ENCODE measurements at regions not wholly inside any gene's neighbourhood (a gene's known extent, or its start where the extent isn't known, plus 50 kb on each side); places are given as distances from the start of the nearest gene placed in this dataset.

GRCh38 chr18:8928044-8928443, 174.5 kb upstream of the NDUFV2 start:
- peaks cover under 1% of the 10 kb centered on the region for H3K9me3 ChIP-seq (ENCODE audit: insufficient read depth, low read depth, low read length)

GRCh38 chr18:8928847-8929780, 173.4 kb upstream of the NDUFV2 start:
- Histone ChIP-seq H2BK5ac (ENCODE audit: low read depth, low read length, poor library complexity) (no peak overlapping the region), H3K23ac (ENCODE audit: low read length) (no peak overlapping the region), H4K91ac (ENCODE audit: low read depth, low read length) (no peak overlapping the region), H2BK120ac (ENCODE audit: insufficient read depth, low read length, poor library complexity) (no peak overlapping the region), H3K4me3 (ENCODE audit: low read depth, low read length) (no peak overlapping the region), H3K9me3 (ENCODE audit: insufficient read depth, low read depth, low read length) (peaks cover 1% of the 10 kb centered on the region), H3K79me1 (ENCODE audit: low read length) (no peaks in the 10 kb centered on the region), H4K12ac (ENCODE audit: low read depth, low read length) (no peak overlapping the region), H2AK5ac (ENCODE audit: low read length) (no peak overlapping the region), H4K8ac (ENCODE audit: low read depth, low read length) (no peak overlapping the region), H3K4ac (ENCODE audit: low read depth, low read length) (no peak overlapping the region), H3K36me3 (ENCODE audit: control insufficient read depth in 1 of 2, insufficient read depth in 2 of 2, low read length in 2 of 2) (no peaks in the 10 kb centered on the region), H3K4me1 (ENCODE audit: control insufficient read depth in 1 of 2, insufficient read depth in 2 of 2, low read length in 2 of 2) (no peaks in the 10 kb centered on the region), H3K4me2 (ENCODE audit: low read length) (no peak overlapping the region), H3K27ac (ENCODE audit: low read depth, low read length) (no peak overlapping the region), H2BK12ac (ENCODE audit: low read length) (no peak overlapping the region), H3K79me2 (ENCODE audit: control insufficient read depth, insufficient read depth, low read length, poor library complexity) (no peaks in the 10 kb centered on the region), H2AFZ (ENCODE audit: insufficient read depth, low read length, poor library complexity) (no peak overlapping the region), H3K27me3 (ENCODE audit: insufficient read depth, low read length) (no peaks in the 10 kb centered on the region), H3K18ac (ENCODE audit: low read length) (no peak overlapping the region), H3K9ac (ENCODE audit: low read length) (no peak overlapping the region), H3K14ac (ENCODE audit: low read length) (no peak overlapping the region)
- no CpG with 5 or more reads among the region's 3 CpGs for WGBS (ENCODE audit: extremely low coverage, insufficient coverage, insufficient read length)
- no peak for DNase-seq

More at GRCh38 chr18:8928044-8928443, 174.5 kb upstream of the NDUFV2 start:
- Histone ChIP-seq H2BK12ac (ENCODE audit: low read length) (no peak overlapping the region), H3K14ac (ENCODE audit: low read length) (no peak overlapping the region), H4K8ac (ENCODE audit: low read depth, low read length) (no peak overlapping the region), H3K4me3 (ENCODE audit: low read depth, low read length) (no peak overlapping the region), H4K12ac (ENCODE audit: low read depth, low read length) (no peak overlapping the region), H2AK5ac (ENCODE audit: low read length) (no peak overlapping the region), H3K18ac (ENCODE audit: low read length) (no peak overlapping the region), H2AFZ (ENCODE audit: insufficient read depth, low read length, poor library complexity) (no peak overlapping the region), H3K4me1 (ENCODE audit: control insufficient read depth in 1 of 2, insufficient read depth in 2 of 2, low read length in 2 of 2) (no peaks in the 10 kb centered on the region), H3K27me3 (ENCODE audit: insufficient read depth, low read length) (no peaks in the 10 kb centered on the region), H3K36me3 (ENCODE audit: control insufficient read depth in 1 of 2, insufficient read depth in 2 of 2, low read length in 2 of 2) (no peaks in the 10 kb centered on the region), H3K79me1 (ENCODE audit: low read length) (no peaks in the 10 kb centered on the region), H3K4me2 (ENCODE audit: low read length) (no peak overlapping the region), H3K4ac (ENCODE audit: low read depth, low read length) (no peak overlapping the region), H2BK120ac (ENCODE audit: insufficient read depth, low read length, poor library complexity) (no peak overlapping the region), H3K9ac (ENCODE audit: low read length) (no peak overlapping the region), H2BK5ac (ENCODE audit: low read depth, low read length, poor library complexity) (no peak overlapping the region), H4K91ac (ENCODE audit: low read depth, low read length) (no peak overlapping the region), H3K23ac (ENCODE audit: low read length) (no peak overlapping the region), H3K79me2 (ENCODE audit: control insufficient read depth, insufficient read depth, low read length, poor library complexity) (no peaks in the 10 kb centered on the region), H3K27ac (ENCODE audit: low read depth, low read length) (no peak overlapping the region)
- DNase-seq = no peak
- WGBS (ENCODE audit: extremely low coverage, insufficient coverage, insufficient read length) = no CpG with 5 or more reads among the region's 2 CpGs

- no peak overlapping the region for H3K23ac ChIP-seq (ENCODE audit: low read length)
- no peaks in the 10 kb centered on the region for H3K27me3 ChIP-seq (ENCODE audit: insufficient read depth, low read length)
- no peak overlapping the region for H2BK12ac ChIP-seq (ENCODE audit: low read length)
- H4K12ac ChIP-seq (ENCODE audit: low read depth, low read length) = no peak overlapping the region
- no peak overlapping the region for H2AK5ac ChIP-seq (ENCODE audit: low read length)
- no peak overlapping the region for H3K14ac ChIP-seq (ENCODE audit: low read length)
- H3K9me3 ChIP-seq (ENCODE audit: insufficient read depth, low read depth, low read length) = peaks cover 3% of the 10 kb centered on the region
- H3K79me2 ChIP-seq (ENCODE audit: control insufficient read depth, insufficient read depth, low read length, poor library complexity) = no peaks in the 10 kb centered on the region
- no peak overlapping the region for H2BK120ac ChIP-seq (ENCODE audit: insufficient read depth, low read length, poor library complexity)
- H2BK5ac ChIP-seq (ENCODE audit: low read depth, low read length, poor library complexity) = no peak overlapping the region
- H3K18ac ChIP-seq (ENCODE audit: low read length) = no peak overlapping the region
- no peaks in the 10 kb centered on the region for H3K36me3 ChIP-seq (ENCODE audit: control insufficient read depth in 1 of 2, insufficient read depth in 2 of 2, low read length in 2 of 2)
- no peak overlapping the region for H3K4ac ChIP-seq (ENCODE audit: low read depth, low read length)
- peaks cover 0 to 2% of the 10 kb centered on the region in 2 experiments for H3K4me1 ChIP-seq (ENCODE audit: control insufficient read depth in 1 of 2, insufficient read depth in 2 of 2, low read length in 2 of 2)
- no peak overlapping the region for H3K4me2 ChIP-seq (ENCODE audit: low read length)
- no peak overlapping the region for H3K9ac ChIP-seq (ENCODE audit: low read length)
- no peak overlapping the region for H3K4me3 ChIP-seq (ENCODE audit: low read depth, low read length)
- no peak for DNase-seq
- H4K91ac ChIP-seq (ENCODE audit: low read depth, low read length) = no peak overlapping the region
- peaks cover 2% of the 10 kb centered on the region for H3K79me1 ChIP-seq (ENCODE audit: low read length)
- no peak overlapping the region for H4K8ac ChIP-seq (ENCODE audit: low read depth, low read length)
- no CpG with 5 or more reads among the region's 3 CpGs for WGBS (ENCODE audit: extremely low coverage, insufficient coverage, insufficient read length)
- H3K27ac ChIP-seq (ENCODE audit: low read depth, low read length) = no peak overlapping the region
- H2AFZ ChIP-seq (ENCODE audit: insufficient read depth, low read length, poor library complexity) = no peak overlapping the region
Observed at GRCh38 chr18:8930990-8931616, 171.4 kb upstream of the NDUFV2 start.

- Histone ChIP-seq H4K12ac (ENCODE audit: low read depth, low read length) (no peak overlapping the region), H3K4me1 (ENCODE audit: control insufficient read depth in 1 of 2, insufficient read depth in 2 of 2, low read length in 2 of 2) (peaks cover 6 to 9% of the 10 kb centered on the region in 2 experiments), H2BK12ac (ENCODE audit: low read length) (no peak overlapping the region), H4K91ac (ENCODE audit: low read depth, low read length) (no peak overlapping the region), H3K23ac (ENCODE audit: low read length) (no peak overlapping the region), H3K9me3 (ENCODE audit: insufficient read depth, low read depth, low read length) (peaks cover 3% of the 10 kb centered on the region), H4K8ac (ENCODE audit: low read depth, low read length) (no peak overlapping the region), H3K36me3 (ENCODE audit: control insufficient read depth in 1 of 2, insufficient read depth in 2 of 2, low read length in 2 of 2) (no peaks in the 10 kb centered on the region), H3K27me3 (ENCODE audit: insufficient read depth, low read length) (no peaks in the 10 kb centered on the region), H2AK5ac (ENCODE audit: low read length) (no peak overlapping the region), H3K18ac (ENCODE audit: low read length) (no peak overlapping the region), H2BK120ac (ENCODE audit: insufficient read depth, low read length, poor library complexity) (no peak overlapping the region), H3K9ac (ENCODE audit: low read length) (no peak overlapping the region), H3K79me1 (ENCODE audit: low read length) (peaks cover 12% of the 10 kb centered on the region), H3K79me2 (ENCODE audit: control insufficient read depth, insufficient read depth, low read length, poor library complexity) (no peaks in the 10 kb centered on the region), H3K14ac (ENCODE audit: low read length) (no peak overlapping the region), H3K4me3 (ENCODE audit: low read depth, low read length) (no peak overlapping the region), H3K27ac (ENCODE audit: low read depth, low read length) (no peak overlapping the region), H2BK5ac (ENCODE audit: low read depth, low read length, poor library complexity) (no peak overlapping the region), H2AFZ (ENCODE audit: insufficient read depth, low read length, poor library complexity) (no peak overlapping the region), H3K4me2 (ENCODE audit: low read length) (no peak overlapping the region), H3K4ac (ENCODE audit: low read depth, low read length) (no peak overlapping the region)
- peak in 1 of 2 donors; percentile 24 for DNase-seq
Observed at GRCh38 chr18:8932866-8933265, 169.6 kb upstream of the NDUFV2 start.

Data from trophoblast cell (in vitro differentiated cells and primary cell).